HG03066 (cell line): ENCODE measurements at regions not wholly inside any gene's neighbourhood (a gene's known extent, or its start where the extent isn't known, plus 50 kb on each side); places are given as distances from the start of the nearest gene placed in this dataset.
"Not testable (repeated sequence)": the region's sequence is repeated elsewhere in the genome, so short reads cannot be mapped to it uniquely, and the experiment has no call there.

Source experiments
- ATAC-seq: cut with Tn5 transposase; IDR thresholded peaks from one replicate; pipeline ENCODE4 v1.9.1; 2021; ENCODE audit warnings: low read depth; ENCODE audit not compliant: unreplicated experiment

GRCh38 chr6:147666255-147666654, 157.8 kb downstream of the SAMD5 start:
- no peak for ATAC-seq

- ATAC-seq, result no peak
Measured at GRCh38 chr6:147667082-147667481, 158.6 kb downstream of the SAMD5 start.

GRCh38 chr6:147674099-147674498, 165.6 kb downstream of the SAMD5 start:
- ATAC-seq, result no peak

GRCh38 chr6:147674794-147675193, 166.3 kb downstream of the SAMD5 start:
- ATAC-seq, result no peak

GRCh38 chr6:147675281-147675680, 166.8 kb downstream of the SAMD5 start:
- ATAC-seq, result no peak

- no peak for ATAC-seq
Measured at GRCh38 chr6:147676495-147677199, 168.2 kb downstream of the SAMD5 start.

GRCh38 chr6:147677647-147678046, 169.2 kb downstream of the SAMD5 start:
- no peak for ATAC-seq

- ATAC-seq, result no peak
Measured at GRCh38 chr6:147678253-147678652, 169.8 kb downstream of the SAMD5 start.

GRCh38 chr6:147684906-147685305, 176.4 kb downstream of the SAMD5 start:
- ATAC-seq, result no peak

- ATAC-seq, result no peak
Measured at GRCh38 chr6:147689398-147689797, 180.9 kb downstream of the SAMD5 start.

GRCh38 chr6:147691446-147691845, 183.0 kb downstream of the SAMD5 start:
- no peak for ATAC-seq

GRCh38 chr6:147693181-147693580, 184.7 kb downstream of the SAMD5 start:
- no peak for ATAC-seq

GRCh38 chr6:147694556-147694955, 186.1 kb downstream of the SAMD5 start:
- not testable (repeated sequence) for ATAC-seq

GRCh38 chr6:147695819-147696218, 187.3 kb downstream of the SAMD5 start:
- no peak for ATAC-seq

- no peak for ATAC-seq
Measured at GRCh38 chr6:147699140-147699539, 190.7 kb downstream of the SAMD5 start.

- no peak for ATAC-seq
Measured at GRCh38 chr6:147699637-147700036, 191.1 kb downstream of the SAMD5 start.

- no peak for ATAC-seq
Measured at GRCh38 chr6:147700436-147701209, 192.1 kb downstream of the SAMD5 start.

- no peak for ATAC-seq
Measured at GRCh38 chr6:147704691-147705090, 196.2 kb downstream of the SAMD5 start.

- no peak for ATAC-seq
Measured at GRCh38 chr6:147707524-147707923, 199.0 kb downstream of the SAMD5 start.

- no peak for ATAC-seq
Measured at GRCh38 chr6:147708170-147708569, 199.7 kb downstream of the SAMD5 start.

- ATAC-seq, result no peak
Measured at GRCh38 chr6:147709396-147710272, 201.1 kb downstream of the SAMD5 start.
